GM23338 (cell line): ENCODE measurements at regions not wholly inside any gene's neighbourhood (a gene's known extent, or its start where the extent isn't known, plus 50 kb on each side); places are given as distances from the start of the nearest gene placed in this dataset.

ENCODE experiments used
- ATAC-seq: fragments of 200-7000 bp; cut with Tn5 transposase; 3 replicates; pipeline ENCODE4 v1.9.1; 2020
- DNase-seq: peaks from one replicate; pipeline ENCODE4 v3.0.0-alpha.2; 2015; ENCODE audit warnings: low spot score
- H2AFZ ChIP-seq: fragments of 200-600 bp; sonication (generic); 2 replicates; pipeline ENCODE4 v1.8.0; 2016; ENCODE audit warnings: antibody characterized with exemption, mild to moderate bottlenecking, moderate library complexity
- H3F3A ChIP-seq: fragments of 200-600 bp; sonication (generic); replicated peaks from 2 replicates; pipeline ENCODE4 v1.8.0; 2017; ENCODE audit warnings: antibody characterized with exemption, mixed run types, low read depth
- H3K27ac ChIP-seq: fragments of 200-600 bp; sonication (generic); 2 replicates; pipeline ENCODE4 v1.6.1; 2016; ENCODE audit warnings: low read depth
- H3K27me3 ChIP-seq: fragments of 200-600 bp; sonication (generic); 2 replicates; pipeline ENCODE4 v1.8.0; 2016; ENCODE audit warnings: mild to moderate bottlenecking, mixed run types, moderate library complexity; ENCODE audit not compliant: insufficient read depth
- H3K36me3 ChIP-seq: fragments of 200-600 bp; sonication (generic); 2 replicates; pipeline ENCODE4 v1.8.0; 2016; ENCODE audit warnings: mild to moderate bottlenecking; ENCODE audit not compliant: insufficient read depth
- H3K4me1 ChIP-seq: fragments of 200-600 bp; sonication (generic); 2 replicates; pipeline ENCODE4 v1.8.0; 2016; ENCODE audit warnings: mild to moderate bottlenecking, moderate library complexity; ENCODE audit not compliant: insufficient read depth
- H3K4me2 ChIP-seq: fragments of 200-600 bp; sonication (generic); 2 replicates; pipeline ENCODE4 v1.7.1; 2017; ENCODE audit warnings: mixed run types
- H3K4me3 ChIP-seq: fragments of 200-600 bp; sonication (generic); 2 replicates; pipeline ENCODE4 v1.6.1; 2016; ENCODE audit warnings: mixed run types
- H3K79me2 ChIP-seq: fragments of 200-600 bp; sonication (generic); replicated peaks from 2 replicates; pipeline ENCODE4 v1.8.0; 2017; ENCODE audit warnings: mild to moderate bottlenecking; ENCODE audit not compliant: insufficient read depth
- H3K9me2 ChIP-seq: fragments of 200-600 bp; sonication (generic); 2 replicates; pipeline ENCODE4 v1.8.0; 2017; ENCODE audit not compliant: insufficient read depth
- H4K20me1 ChIP-seq: fragments of 200-600 bp; sonication (generic); replicated peaks from 2 replicates; pipeline ENCODE4 v1.8.0; 2017; ENCODE audit warnings: mild to moderate bottlenecking; ENCODE audit not compliant: insufficient read depth
- H3K27ac Mint-ChIP-seq: 2 replicates; pipeline ENCODE4 v1.8.0; 2020; ENCODE audit warnings: inconsistent platforms, mild to moderate bottlenecking, moderate library complexity, mixed read lengths
- H3K27me3 Mint-ChIP-seq: 3 replicates; pipeline ENCODE4 v1.8.0; 2022; ENCODE audit warnings: low read depth, mild to moderate bottlenecking, moderate library complexity, mixed read lengths, inconsistent platforms; ENCODE audit not compliant: insufficient read depth, poor library complexity
- H3K36me3 Mint-ChIP-seq: 3 replicates; pipeline ENCODE4 v1.8.0; 2021; ENCODE audit warnings: low read depth, mild to moderate bottlenecking, inconsistent platforms, moderate library complexity, mixed read lengths
- H3K4me1 Mint-ChIP-seq: 3 replicates; pipeline ENCODE4 v1.8.0; 2020; ENCODE audit warnings: mild to moderate bottlenecking, inconsistent platforms, mixed read lengths
- H3K4me3 Mint-ChIP-seq: 3 replicates; pipeline ENCODE4 v1.8.0; 2021; ENCODE audit warnings: moderate library complexity, mild to moderate bottlenecking, inconsistent platforms, mixed read lengths
- H3K9me3 Mint-ChIP-seq: 3 replicates; pipeline ENCODE4 v1.8.0; 2020; ENCODE audit warnings: moderate library complexity, mild to moderate bottlenecking, inconsistent platforms, mixed read lengths
- CREB1 ChIP-seq: fragments of 250-450 bp; sonication (Bioruptor Pico); IDR thresholded peaks from 2 replicates; pipeline ENCODE4 v1.5.0; 2020; ENCODE audit warnings: low read depth, mild to moderate bottlenecking, moderate library complexity
- CTCF ChIP-seq, 2 experiments: fragments of 200-600 bp in 1 of 2; sonication (generic) in 1 of 2; conservative IDR thresholded peaks; 2 replicates each; pipeline versions ENCODE4 v1.5.1 to v1.6.1; 2016 to 2017; ENCODE audit warnings: antibody characterized with exemption in 2 of 2, low read depth in 2 of 2, mild to moderate bottlenecking in 2 of 2, moderate library complexity in 1 of 2
- ETS1 ChIP-seq: IDR thresholded peaks from 2 replicates; pipeline ENCODE4 v1.6.1; 2016; ENCODE audit warnings: antibody characterized with exemption
- EZH2 ChIP-seq: fragments of 200-600 bp; sonication (generic); IDR thresholded peaks from one replicate; pipeline ENCODE4 v1.8.0; 2017; ENCODE audit warnings: antibody characterized with exemption, mild to moderate bottlenecking, low read depth; ENCODE audit not compliant: unreplicated experiment
- EZH2phosphoT487 ChIP-seq: fragments of 200-600 bp; sonication (generic); IDR thresholded peaks from one replicate; pipeline ENCODE4 v1.8.1; 2018; ENCODE audit warnings: antibody characterized with exemption; ENCODE audit not compliant: unreplicated experiment
- JUNB ChIP-seq: IDR thresholded peaks from one replicate; pipeline ENCODE4 v1.6.1; 2016; ENCODE audit warnings: antibody characterized with exemption; ENCODE audit not compliant: unreplicated experiment
- NANOG ChIP-seq: IDR thresholded peaks from 2 replicates; pipeline ENCODE4 v1.6.1; 2016; ENCODE audit warnings: antibody characterized with exemption, borderline replicate concordance
- POLR2AphosphoS5 ChIP-seq: IDR thresholded peaks from 2 replicates; pipeline ENCODE4 v1.6.1; 2016; ENCODE audit warnings: antibody characterized with exemption, low read depth
- REST ChIP-seq: IDR thresholded peaks from one replicate; pipeline ENCODE4 v1.6.1; 2018; ENCODE audit warnings: antibody characterized with exemption; ENCODE audit not compliant: unreplicated experiment
- STAT1 ChIP-seq: IDR thresholded peaks from one replicate; pipeline ENCODE4 v1.6.1; 2016; ENCODE audit warnings: antibody characterized with exemption; ENCODE audit not compliant: unreplicated experiment
- ZNF114 ChIP-seq: fragments of 250-450 bp; sonication (Bioruptor Pico); IDR thresholded peaks from 2 replicates; pipeline ENCODE4 v1.5.0; 2020; ENCODE audit warnings: mild to moderate bottlenecking, moderate library complexity
- ZNF331 ChIP-seq: fragments of 250-450 bp; sonication (Bioruptor Pico); IDR thresholded peaks from 2 replicates; pipeline ENCODE4 v1.5.0; 2020; ENCODE audit warnings: low read depth, mild to moderate bottlenecking, moderate library complexity
- ZNF462 ChIP-seq: fragments of 250-450 bp; sonication (Bioruptor Pico); IDR thresholded peaks from 2 replicates; pipeline ENCODE4 v1.5.0; 2020; ENCODE audit warnings: mild to moderate bottlenecking, moderate library complexity

- no peaks in the 10 kb centered on the region for H3K9me3 Mint-ChIP-seq
- no peaks in the 10 kb centered on the region for H3K79me2 ChIP-seq
- H3K27me3 Mint-ChIP-seq = no peaks in the 10 kb centered on the region
- H2AFZ ChIP-seq = no peak overlapping the region
- no peaks in the 10 kb centered on the region for H3K4me1 ChIP-seq
- no peaks in the 10 kb centered on the region for H3F3A ChIP-seq
- no peaks in the 10 kb centered on the region for H3K9me2 ChIP-seq
- H3K36me3 Mint-ChIP-seq = no peaks in the 10 kb centered on the region
- no peaks in the 10 kb centered on the region for H4K20me1 ChIP-seq
- ATAC-seq (no peak), DNase-seq (no peak)
- H3K27ac Mint-ChIP-seq = no peak overlapping the region
- no peaks in the 10 kb centered on the region for H3K4me1 Mint-ChIP-seq
- TF ChIP-seq CREB1 (CRISPR knock-in tag) = no peak
- TF ChIP-seq EZH2 = no peak
- TF ChIP-seq ZNF114 (CRISPR knock-in tag) = no peak
- no peak for TF ChIP-seq STAT1
- TF ChIP-seq EZH2phosphoT487 = no peak
- no peak for TF ChIP-seq ETS1
- TF ChIP-seq CTCF (conservative IDR thresholded peaks at IDR 0.05; ENCODE audit: low read depth in 2 of 2) = no peak
- no peak for TF ChIP-seq NANOG
- no peak for TF ChIP-seq ZNF462 (CRISPR knock-in tag)
- no peak for TF ChIP-seq POLR2AphosphoS5
- no peak for TF ChIP-seq JUNB
- no peak for TF ChIP-seq REST
- TF ChIP-seq ZNF331 (CRISPR knock-in tag) = no peak
- H3K4me3 ChIP-seq = no peak overlapping the region
- no peaks in the 10 kb centered on the region for H3K36me3 ChIP-seq
- H3K27ac ChIP-seq = no peak overlapping the region
- H3K4me3 Mint-ChIP-seq = no peak overlapping the region
- no peaks in the 10 kb centered on the region for H3K27me3 ChIP-seq
- no peak overlapping the region for H3K4me2 ChIP-seq
These were observed 684.6 kb downstream of the PLCL1 start for GRCh38 chr2:198488964-198489363.
